8988T (cell line): ENCODE measurements at regions not wholly inside any gene's neighbourhood (a gene's known extent, or its start where the extent isn't known, plus 50 kb on each side); places are given as distances from the start of the nearest gene placed in this dataset.

ENCODE experiments used
- DNase-seq: peaks from one replicate; pipeline ENCODE4 v3.0.0; 2011

GRCh38 chr18:78085241-78086185, 835.9 kb downstream of the GALR1 start:
- no peak for DNase-seq

- DNase-seq, result no peak
Observed at GRCh38 chr18:78086931-78087330, 837.3 kb downstream of the GALR1 start.

GRCh38 chr18:78087338-78087737, 837.7 kb downstream of the GALR1 start:
- DNase-seq, result no peak

GRCh38 chr18:78090584-78090983, 840.9 kb downstream of the GALR1 start:
- no peak for DNase-seq

GRCh38 chr18:78092901-78093300, 843.3 kb downstream of the GALR1 start:
- no peak for DNase-seq

- DNase-seq, result no peak
Observed at GRCh38 chr18:78099979-78100588, 850.4 kb downstream of the GALR1 start.

- DNase-seq, result no peak
Observed at GRCh38 chr18:78101091-78101490, 851.4 kb downstream of the GALR1 start.

GRCh38 chr18:78102135-78102534, 852.5 kb downstream of the GALR1 start:
- no peak for DNase-seq

- no peak for DNase-seq
Observed at GRCh38 chr18:78105611-78106010, 856.0 kb downstream of the GALR1 start.

GRCh38 chr18:78106946-78107345, 857.3 kb downstream of the GALR1 start:
- DNase-seq, result no peak

GRCh38 chr18:78107363-78107762, 857.7 kb downstream of the GALR1 start:
- DNase-seq, result no peak

GRCh38 chr18:78108554-78108953, 858.9 kb downstream of the GALR1 start:
- no peak for DNase-seq

- DNase-seq, result no peak
Observed at GRCh38 chr18:78113136-78113939, 863.7 kb downstream of the GALR1 start.

GRCh38 chr18:78113940-78114251, 864.2 kb downstream of the GALR1 start:
- DNase-seq, result no peak

- DNase-seq, result no peak
Observed at GRCh38 chr18:78115896-78116561, 863.6 kb upstream of the SALL3 start.

GRCh38 chr18:78123144-78123909, 856.3 kb upstream of the SALL3 start:
- DNase-seq, result no peak

GRCh38 chr18:78123926-78124797, 855.5 kb upstream of the SALL3 start:
- no peak for DNase-seq

GRCh38 chr18:78125206-78125896, 854.3 kb upstream of the SALL3 start:
- no peak for DNase-seq

GRCh38 chr18:78126106-78126505, 853.5 kb upstream of the SALL3 start:
- no peak for DNase-seq

- DNase-seq, result no peak
Observed at GRCh38 chr18:78126536-78126935, 853.1 kb upstream of the SALL3 start.

GRCh38 chr18:78127041-78127440, 852.6 kb upstream of the SALL3 start:
- DNase-seq, result no peak
